ENCODE measurements at regions not wholly inside any gene's neighbourhood (a gene's known extent, or its start where the extent isn't known, plus 50 kb on each side); places are given as distances from the start of the nearest gene placed in this dataset.

- H3K9me3 Mint-ChIP-seq: no peaks in the 10 kb centered on the region
- Histone ChIP-seq H3K4me1 (ENCODE audit: control insufficient read depth, insufficient read depth, low read length, poor library complexity, severe bottlenecking) (no peaks in the 10 kb centered on the region), H3K9me3 (ENCODE audit: control insufficient read depth in 2 of 2, low read length in 2 of 2) (no peaks in the 10 kb centered on the region), H3K27me3 (ENCODE audit: control insufficient read depth, insufficient read depth, low read length) (no peaks in the 10 kb centered on the region), H3K36me3 (ENCODE audit: control insufficient read depth, insufficient read depth, low read length) (no peaks in the 10 kb centered on the region), H3K4me3 (ENCODE audit: low read depth, low read length) (no peak overlapping the region), H3K27ac (ENCODE audit: insufficient read depth, low read length, poor library complexity, severe bottlenecking) (no peak overlapping the region)
- H3K4me3 Mint-ChIP-seq: no peak overlapping the region
- H3K27ac Mint-ChIP-seq: no peak overlapping the region
- H3K4me1 Mint-ChIP-seq: peaks cover 0 to 4% (median 0%) of the 10 kb centered on the region in 4 donors
- H3K36me3 Mint-ChIP-seq: no peaks in the 10 kb centered on the region
- peaks cover 6% of the 10 kb centered on the region for H3K27me3 Mint-ChIP-seq
- DNase-seq (no peak), ATAC-seq (ENCODE audit: low read depth in 2 of 2) (no peak)
Measured at GRCh38 chr10:4509405-4509804, 316.6 kb upstream of the AKR1E2 start.

- DNase-seq: no peak
- Histone ChIP-seq H3K4me1 (ENCODE audit: control insufficient read depth, insufficient read depth, low read length, poor library complexity, severe bottlenecking) (no peaks in the 10 kb centered on the region), H3K27me3 (ENCODE audit: control insufficient read depth, insufficient read depth, low read length) (no peaks in the 10 kb centered on the region), H3K27ac (ENCODE audit: insufficient read depth, low read length, poor library complexity, severe bottlenecking) (no peak overlapping the region), H3K9me3 (ENCODE audit: control insufficient read depth in 2 of 2, low read length in 2 of 2) (no peaks in the 10 kb centered on the region), H3K36me3 (ENCODE audit: control insufficient read depth, insufficient read depth, low read length) (no peaks in the 10 kb centered on the region), H3K4me3 (ENCODE audit: low read depth, low read length) (no peak overlapping the region)
- peaks cover 6% of the 10 kb centered on the region for H3K27me3 Mint-ChIP-seq
- no peak overlapping the region for H3K27ac Mint-ChIP-seq
- no peak overlapping the region for H3K4me3 Mint-ChIP-seq
- no peak for ATAC-seq (ENCODE audit: low read depth in 2 of 2)
- no peaks in the 10 kb centered on the region for H3K36me3 Mint-ChIP-seq
- H3K4me1 Mint-ChIP-seq: no peaks in the 10 kb centered on the region
- H3K9me3 Mint-ChIP-seq: no peaks in the 10 kb centered on the region
Measured at GRCh38 chr10:4506095-4506494, 319.9 kb upstream of the AKR1E2 start.

- no peak overlapping the region for H3K4me3 ChIP-seq (ENCODE audit: low read depth, low read length)
- no peak for DNase-seq
- no peaks in the 10 kb centered on the region for H3K36me3 ChIP-seq (ENCODE audit: control insufficient read depth, insufficient read depth, low read length)
- no peaks in the 10 kb centered on the region for H3K36me3 Mint-ChIP-seq
- H3K4me3 Mint-ChIP-seq: no peak overlapping the region
- peaks cover 6% of the 10 kb centered on the region for H3K27me3 Mint-ChIP-seq
- no peak overlapping the region for H3K27ac Mint-ChIP-seq
- no peak for ATAC-seq (ENCODE audit: low read depth in 2 of 2)
- H3K9me3 Mint-ChIP-seq: no peaks in the 10 kb centered on the region
- no peaks in the 10 kb centered on the region for H3K4me1 Mint-ChIP-seq
- no peaks in the 10 kb centered on the region for H3K4me1 ChIP-seq (ENCODE audit: control insufficient read depth, insufficient read depth, low read length, poor library complexity, severe bottlenecking)
- no peak overlapping the region for H3K27ac ChIP-seq (ENCODE audit: insufficient read depth, low read length, poor library complexity, severe bottlenecking)
- H3K27me3 ChIP-seq (ENCODE audit: control insufficient read depth, insufficient read depth, low read length): no peaks in the 10 kb centered on the region
- H3K9me3 ChIP-seq (ENCODE audit: control insufficient read depth in 2 of 2, low read length in 2 of 2): no peaks in the 10 kb centered on the region
Measured at GRCh38 chr10:4504550-4504949, 321.5 kb upstream of the AKR1E2 start.

GRCh38 chr10:4503076-4503475 is 322.9 kb upstream of the AKR1E2 start:
- peaks cover 6% of the 10 kb centered on the region for H3K27me3 Mint-ChIP-seq
- H3K27ac Mint-ChIP-seq: no peak overlapping the region
- Histone ChIP-seq H3K4me3 (ENCODE audit: low read depth, low read length) (no peak overlapping the region), H3K27me3 (ENCODE audit: control insufficient read depth, insufficient read depth, low read length) (no peaks in the 10 kb centered on the region), H3K4me1 (ENCODE audit: control insufficient read depth, insufficient read depth, low read length, poor library complexity, severe bottlenecking) (no peaks in the 10 kb centered on the region), H3K36me3 (ENCODE audit: control insufficient read depth, insufficient read depth, low read length) (no peaks in the 10 kb centered on the region), H3K9me3 (ENCODE audit: control insufficient read depth in 2 of 2, low read length in 2 of 2) (no peaks in the 10 kb centered on the region), H3K27ac (ENCODE audit: insufficient read depth, low read length, poor library complexity, severe bottlenecking) (no peak overlapping the region)
- no peaks in the 10 kb centered on the region for H3K36me3 Mint-ChIP-seq
- no peaks in the 10 kb centered on the region for H3K4me1 Mint-ChIP-seq
- H3K9me3 Mint-ChIP-seq: no peaks in the 10 kb centered on the region
- ATAC-seq (ENCODE audit: low read depth in 2 of 2) (no peak), DNase-seq (no peak)
- no peak overlapping the region for H3K4me3 Mint-ChIP-seq

- DNase-seq (no peak), ATAC-seq (ENCODE audit: low read depth in 2 of 2) (no peak)
- Histone ChIP-seq H3K9me3 (ENCODE audit: control insufficient read depth in 2 of 2, low read length in 2 of 2) (no peaks in the 10 kb centered on the region), H3K27me3 (ENCODE audit: control insufficient read depth, insufficient read depth, low read length) (no peaks in the 10 kb centered on the region), H3K4me1 (ENCODE audit: control insufficient read depth, insufficient read depth, low read length, poor library complexity, severe bottlenecking) (no peaks in the 10 kb centered on the region), H3K36me3 (ENCODE audit: control insufficient read depth, insufficient read depth, low read length) (no peaks in the 10 kb centered on the region), H3K4me3 (ENCODE audit: low read depth, low read length) (no peak overlapping the region), H3K27ac (ENCODE audit: insufficient read depth, low read length, poor library complexity, severe bottlenecking) (no peak overlapping the region)
- H3K4me3 Mint-ChIP-seq: no peak overlapping the region
- no peaks in the 10 kb centered on the region for H3K4me1 Mint-ChIP-seq
- H3K36me3 Mint-ChIP-seq: no peaks in the 10 kb centered on the region
- H3K27ac Mint-ChIP-seq: no peak overlapping the region
- H3K27me3 Mint-ChIP-seq: no peaks in the 10 kb centered on the region
- H3K9me3 Mint-ChIP-seq: peaks cover 0 to 2% (median 0%) of the 10 kb centered on the region in 7 donors
Measured at GRCh38 chr10:4501306-4501705, 324.7 kb upstream of the AKR1E2 start.

GRCh38 chr10:4498711-4499251 is 327.2 kb upstream of the AKR1E2 start:
- Histone ChIP-seq H3K4me3 (ENCODE audit: low read depth, low read length) (no peak overlapping the region), H3K27ac (ENCODE audit: insufficient read depth, low read length, poor library complexity, severe bottlenecking) (no peak overlapping the region), H3K36me3 (ENCODE audit: control insufficient read depth, insufficient read depth, low read length) (no peaks in the 10 kb centered on the region), H3K27me3 (ENCODE audit: control insufficient read depth, insufficient read depth, low read length) (no peaks in the 10 kb centered on the region), H3K4me1 (ENCODE audit: control insufficient read depth, insufficient read depth, low read length, poor library complexity, severe bottlenecking) (no peaks in the 10 kb centered on the region), H3K9me3 (ENCODE audit: control insufficient read depth in 2 of 2, low read length in 2 of 2) (no peaks in the 10 kb centered on the region)
- no peaks in the 10 kb centered on the region for H3K36me3 Mint-ChIP-seq
- no peak for DNase-seq
- no peak overlapping the region for H3K4me3 Mint-ChIP-seq
- no peak overlapping the region for H3K27ac Mint-ChIP-seq
- no peak for ATAC-seq (ENCODE audit: low read depth in 2 of 2)
- peaks cover 2% of the 10 kb centered on the region for H3K27me3 Mint-ChIP-seq
- peaks cover 0 to 2% (median 0%) of the 10 kb centered on the region in 7 donors for H3K9me3 Mint-ChIP-seq
- H3K4me1 Mint-ChIP-seq: no peaks in the 10 kb centered on the region

GRCh38 chr10:4494551-4494950 is 331.5 kb upstream of the AKR1E2 start:
- Histone ChIP-seq H3K4me3 (ENCODE audit: low read depth, low read length) (no peak overlapping the region), H3K36me3 (ENCODE audit: control insufficient read depth, insufficient read depth, low read length) (no peaks in the 10 kb centered on the region), H3K27ac (ENCODE audit: insufficient read depth, low read length, poor library complexity, severe bottlenecking) (no peak overlapping the region), H3K27me3 (ENCODE audit: control insufficient read depth, insufficient read depth, low read length) (no peaks in the 10 kb centered on the region), H3K4me1 (ENCODE audit: control insufficient read depth, insufficient read depth, low read length, poor library complexity, severe bottlenecking) (no peaks in the 10 kb centered on the region), H3K9me3 (ENCODE audit: control insufficient read depth in 2 of 2, low read length in 2 of 2) (no peaks in the 10 kb centered on the region)
- ATAC-seq (ENCODE audit: low read depth in 2 of 2) (no peak), DNase-seq (no peak)
- Mint-ChIP-seq H3K4me3 (no peak overlapping the region), H3K4me1 (no peaks in the 10 kb centered on the region), H3K27ac (no peak overlapping the region), H3K9me3 (peaks cover 0 to 4% (median 1%) of the 10 kb centered on the region in 7 donors), H3K36me3 (no peaks in the 10 kb centered on the region), H3K27me3 (peaks cover 8% of the 10 kb centered on the region)

- Histone ChIP-seq H3K4me3 (ENCODE audit: low read depth, low read length) (no peak overlapping the region), H3K27ac (ENCODE audit: insufficient read depth, low read length, poor library complexity, severe bottlenecking) (no peak overlapping the region), H3K27me3 (ENCODE audit: control insufficient read depth, insufficient read depth, low read length) (no peaks in the 10 kb centered on the region), H3K9me3 (ENCODE audit: control insufficient read depth in 2 of 2, low read length in 2 of 2) (no peaks in the 10 kb centered on the region), H3K36me3 (ENCODE audit: control insufficient read depth, insufficient read depth, low read length) (no peaks in the 10 kb centered on the region), H3K4me1 (ENCODE audit: control insufficient read depth, insufficient read depth, low read length, poor library complexity, severe bottlenecking) (no peaks in the 10 kb centered on the region)
- ATAC-seq (ENCODE audit: low read depth in 2 of 2) (no peak), DNase-seq (no peak)
- H3K4me1 Mint-ChIP-seq: no peaks in the 10 kb centered on the region
- H3K27me3 Mint-ChIP-seq: peaks cover 11% of the 10 kb centered on the region
- no peaks in the 10 kb centered on the region for H3K36me3 Mint-ChIP-seq
- H3K4me3 Mint-ChIP-seq: no peak overlapping the region
- peaks cover 0 to 4% (median 1%) of the 10 kb centered on the region in 7 donors for H3K9me3 Mint-ChIP-seq
- H3K27ac Mint-ChIP-seq: no peak overlapping the region
Measured at GRCh38 chr10:4492202-4492601, 333.8 kb upstream of the AKR1E2 start.

Data from CD4-positive, CD25-positive, alpha-beta regulatory T cell (primary cell).